ENCODE measurements at regions not wholly inside any gene's neighbourhood (a gene's known extent, or its start where the extent isn't known, plus 50 kb on each side); places are given as distances from the start of the nearest gene placed in this dataset.

GRCh38 chr2:203592470-203592869 is 57.4 kb upstream of the RAPH1 start:
- TF ChIP-seq EZH2 (IDR thresholded peaks at IDR 0.05; ENCODE audit: low read depth) (no peak), CTCF (conservative IDR thresholded peaks at IDR 0.05) (no peak)

Measured in PC-9 (cell line).